ENCODE measurements at regions not wholly inside any gene's neighbourhood (a gene's known extent, or its start where the extent isn't known, plus 50 kb on each side); places are given as distances from the start of the nearest gene placed in this dataset.

DNA sequence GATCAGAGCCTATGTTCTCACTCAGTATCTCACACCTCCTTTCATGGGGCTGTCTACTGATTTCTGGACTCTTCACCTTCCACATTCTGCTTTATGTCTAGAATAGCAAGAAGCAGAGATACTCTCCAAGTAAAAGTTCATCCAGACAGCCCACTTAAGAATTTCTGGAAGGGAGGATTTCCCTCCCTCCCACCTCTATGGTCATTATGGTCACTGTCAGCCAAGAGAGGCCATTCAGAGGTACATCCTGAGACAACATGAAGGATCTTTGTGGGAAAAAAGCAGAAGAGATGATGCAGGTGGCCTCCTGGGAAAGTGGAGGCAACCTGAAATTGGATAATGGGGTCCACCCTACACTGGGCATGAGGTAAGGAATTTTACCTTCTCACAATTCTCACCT is 179.5 kb upstream of the ZNF462 start:
- DNase-seq (ENCODE audit: low read depth) = no peak
- TF ChIP-seq, protein P1, sequence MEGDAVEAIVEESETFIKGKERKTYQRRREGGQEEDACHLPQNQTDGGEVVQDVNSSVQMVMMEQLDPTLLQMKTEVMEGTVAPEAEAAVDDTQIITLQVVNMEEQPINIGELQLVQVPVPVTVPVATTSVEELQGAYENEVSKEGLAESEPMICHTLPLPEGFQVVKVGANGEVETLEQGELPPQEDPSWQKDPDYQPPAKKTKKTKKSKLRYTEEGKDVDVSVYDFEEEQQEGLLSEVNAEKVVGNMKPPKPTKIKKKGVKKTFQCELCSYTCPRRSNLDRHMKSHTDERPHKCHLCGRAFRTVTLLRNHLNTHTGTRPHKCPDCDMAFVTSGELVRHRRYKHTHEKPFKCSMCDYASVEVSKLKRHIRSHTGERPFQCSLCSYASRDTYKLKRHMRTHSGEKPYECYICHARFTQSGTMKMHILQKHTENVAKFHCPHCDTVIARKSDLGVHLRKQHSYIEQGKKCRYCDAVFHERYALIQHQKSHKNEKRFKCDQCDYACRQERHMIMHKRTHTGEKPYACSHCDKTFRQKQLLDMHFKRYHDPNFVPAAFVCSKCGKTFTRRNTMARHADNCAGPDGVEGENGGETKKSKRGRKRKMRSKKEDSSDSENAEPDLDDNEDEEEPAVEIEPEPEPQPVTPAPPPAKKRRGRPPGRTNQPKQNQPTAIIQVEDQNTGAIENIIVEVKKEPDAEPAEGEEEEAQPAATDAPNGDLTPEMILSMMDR (IDR thresholded peaks at IDR 0.05; ENCODE audit: control insufficient read depth, insufficient read depth, low read depth, low read length, missing control alignments) = no peak
- no peak overlapping the region for H3K4me3 ChIP-seq (ENCODE audit: control insufficient read depth, low read depth, low read length)

DNA sequence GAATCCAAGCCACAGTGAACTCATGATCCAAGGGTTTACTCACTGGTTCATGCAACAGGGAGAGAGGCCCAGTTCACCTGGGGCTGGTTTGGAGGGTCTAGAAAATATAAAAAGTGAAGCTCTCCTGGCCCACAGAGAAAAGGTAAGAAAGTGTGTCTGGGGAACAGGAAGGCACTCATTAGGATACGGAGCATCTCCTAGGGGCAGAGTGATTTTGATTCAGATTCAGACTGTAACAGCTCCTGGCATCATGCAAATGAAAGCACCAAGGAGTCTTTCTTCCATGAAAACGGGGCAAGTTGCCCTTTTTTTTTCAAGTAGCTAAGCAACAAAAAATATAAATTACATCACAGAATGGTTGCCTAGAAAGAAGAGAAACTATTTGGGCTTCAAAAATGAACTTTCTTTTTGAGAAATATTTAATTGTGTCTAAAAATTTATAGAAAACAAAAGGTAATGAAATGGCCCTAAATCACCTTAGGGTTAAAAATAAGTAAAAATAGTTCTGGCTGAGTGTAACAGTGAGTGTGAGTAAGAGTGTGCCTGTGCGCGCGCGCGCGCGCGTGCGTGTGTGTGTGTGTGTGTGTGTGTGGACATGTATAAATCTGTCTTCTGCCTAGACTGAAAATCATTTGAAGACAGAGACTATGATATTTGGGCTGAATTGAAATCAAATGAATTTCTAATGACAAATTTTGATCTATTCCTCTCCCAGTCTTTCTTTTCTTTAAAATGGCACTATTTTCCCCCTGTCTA is 177.8 kb upstream of the ZNF462 start:
- H3K4me3 ChIP-seq (ENCODE audit: control insufficient read depth, low read depth, low read length) = no peak overlapping the region
- no peak for DNase-seq (ENCODE audit: low read depth)
- TF ChIP-seq, protein P1 (IDR thresholded peaks at IDR 0.05; ENCODE audit: control insufficient read depth, insufficient read depth, low read depth, low read length, missing control alignments) = no peak

DNA sequence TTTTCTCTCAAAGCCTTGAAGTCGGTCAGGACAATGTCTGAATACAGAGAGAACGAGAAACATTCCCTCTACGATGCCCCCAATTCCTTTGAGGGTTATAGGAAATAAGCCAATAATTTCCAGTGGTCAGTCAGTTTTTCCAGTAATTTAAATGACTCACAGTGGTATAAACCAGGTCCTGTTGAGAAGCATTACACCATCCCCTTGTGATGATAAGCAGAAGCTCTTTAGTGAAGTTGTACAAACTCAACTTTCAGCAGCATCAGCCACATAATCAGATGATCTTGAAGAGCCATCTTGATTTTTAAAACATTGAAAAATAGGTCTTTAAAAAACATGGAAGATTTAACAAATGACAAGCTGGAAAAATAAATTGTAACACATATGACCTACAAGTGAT is 173.9 kb upstream of the ZNF462 start:
- H3K4me3 ChIP-seq (ENCODE audit: control insufficient read depth, low read depth, low read length) = no peak overlapping the region
- DNase-seq (ENCODE audit: low read depth) = no peak
- TF ChIP-seq, protein P1 (IDR thresholded peaks at IDR 0.05; ENCODE audit: control insufficient read depth, insufficient read depth, low read depth, low read length, missing control alignments) = no peak

DNA sequence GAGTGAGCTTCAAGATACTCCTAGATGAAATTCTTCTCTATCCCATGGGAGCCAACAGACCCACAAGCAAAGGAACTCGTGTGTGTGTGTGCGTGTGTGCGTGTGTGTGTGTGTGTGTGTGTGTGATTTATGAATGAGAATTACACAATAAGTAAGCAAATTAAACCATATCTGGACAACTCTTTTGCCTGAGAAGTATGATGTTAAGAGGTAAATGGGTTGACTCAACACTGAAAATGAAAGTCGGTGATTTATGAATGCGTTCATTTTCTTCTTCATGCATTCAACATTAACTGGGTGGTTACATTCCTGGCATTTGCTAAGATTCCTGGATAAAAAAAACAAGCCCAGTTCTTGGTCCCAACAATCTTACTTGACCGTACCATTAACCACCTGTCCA is 171.3 kb upstream of the ZNF462 start:
- TF ChIP-seq, protein P1 (IDR thresholded peaks at IDR 0.05; ENCODE audit: control insufficient read depth, insufficient read depth, low read depth, low read length, missing control alignments) = no peak

DNA sequence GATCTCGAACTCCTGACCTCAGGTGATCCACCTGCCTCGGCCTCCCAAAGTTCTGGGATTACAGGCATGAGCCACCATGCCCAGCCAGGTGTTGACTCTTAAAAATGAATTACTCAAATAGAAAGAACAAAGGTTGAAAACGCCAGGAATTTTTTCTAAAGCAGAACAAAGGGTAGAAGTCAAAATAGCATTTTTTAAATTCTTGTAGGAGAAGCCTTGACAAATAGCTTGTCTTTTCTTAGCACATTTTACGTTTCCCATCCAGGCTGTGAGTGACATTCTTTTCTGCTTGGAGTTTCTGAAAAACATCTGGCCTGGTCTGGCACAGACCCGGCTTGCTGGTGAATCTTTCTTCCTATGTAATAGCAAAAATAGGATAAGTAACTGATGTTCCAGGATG is 169.4 kb upstream of the ZNF462 start:
- TF ChIP-seq, protein P1 (IDR thresholded peaks at IDR 0.05; ENCODE audit: control insufficient read depth, insufficient read depth, low read depth, low read length, missing control alignments) = no peak
- H3K4me3 ChIP-seq (ENCODE audit: control insufficient read depth, low read depth, low read length) = no peak overlapping the region
- DNase-seq (ENCODE audit: low read depth) = no peak

More for the DNA sequence above, 171.3 kb upstream of the ZNF462 start:
- H3K4me3 ChIP-seq (ENCODE audit: control insufficient read depth, low read depth, low read length) = no peak overlapping the region
- DNase-seq (ENCODE audit: low read depth) = no peak

DNA sequence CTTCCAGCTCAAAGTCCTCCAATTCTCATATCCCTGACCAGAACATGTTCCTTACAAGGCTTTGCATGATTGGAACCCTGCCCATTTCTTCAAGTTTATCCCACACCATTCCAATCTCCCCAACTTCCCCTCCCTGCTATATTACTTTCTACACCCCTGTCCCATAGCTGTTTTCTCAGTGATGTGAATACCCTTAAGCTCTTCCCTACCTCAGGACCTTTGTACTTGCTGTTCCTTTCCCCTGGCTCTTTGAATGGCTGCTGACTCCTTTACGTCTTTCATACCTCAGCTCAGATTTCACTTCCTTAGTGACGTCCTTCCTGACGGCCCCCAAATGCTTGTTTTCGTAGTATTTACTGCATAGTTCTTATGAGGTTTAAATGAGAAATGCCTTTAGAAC is 166.2 kb upstream of the ZNF462 start:
- no peak for DNase-seq (ENCODE audit: low read depth)
- no peak overlapping the region for H3K4me3 ChIP-seq (ENCODE audit: control insufficient read depth, low read depth, low read length)
- TF ChIP-seq, protein P1 (IDR thresholded peaks at IDR 0.05; ENCODE audit: control insufficient read depth, insufficient read depth, low read depth, low read length, missing control alignments) = no peak
